GM21576 (cell line): ENCODE measurements at regions not wholly inside any gene's neighbourhood (a gene's known extent, or its start where the extent isn't known, plus 50 kb on each side); places are given as distances from the start of the nearest gene placed in this dataset.
"Not testable (repeated sequence)": the region's sequence is repeated elsewhere in the genome, so short reads cannot be mapped to it uniquely, and the experiment has no call there.

Source experiments
- ATAC-seq: cut with Tn5 transposase; IDR thresholded peaks from one replicate; pipeline ENCODE4 v1.9.1; 2021; ENCODE audit warnings: mild to moderate bottlenecking, moderate library complexity; ENCODE audit not compliant: unreplicated experiment

DNA sequence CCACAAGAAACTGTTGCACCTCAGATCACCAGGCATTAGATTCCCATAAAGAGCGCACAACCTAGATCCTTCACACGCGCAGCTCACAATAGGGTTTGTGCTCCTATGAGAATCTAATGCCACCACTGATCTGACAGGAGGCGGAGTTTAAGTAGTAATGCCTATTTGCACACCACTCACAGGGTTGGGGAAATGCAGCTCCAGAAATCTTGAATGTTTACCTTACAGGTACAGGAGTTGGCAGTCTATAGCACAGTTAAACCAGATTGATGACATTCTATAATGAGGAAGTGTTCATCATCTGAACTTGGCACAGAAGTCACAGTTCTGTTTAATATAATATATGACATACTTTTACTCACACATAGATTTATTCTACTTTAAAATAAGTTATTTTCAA is 732.2 kb upstream of the ZNF608 start:
- ATAC-seq: no peak

DNA sequence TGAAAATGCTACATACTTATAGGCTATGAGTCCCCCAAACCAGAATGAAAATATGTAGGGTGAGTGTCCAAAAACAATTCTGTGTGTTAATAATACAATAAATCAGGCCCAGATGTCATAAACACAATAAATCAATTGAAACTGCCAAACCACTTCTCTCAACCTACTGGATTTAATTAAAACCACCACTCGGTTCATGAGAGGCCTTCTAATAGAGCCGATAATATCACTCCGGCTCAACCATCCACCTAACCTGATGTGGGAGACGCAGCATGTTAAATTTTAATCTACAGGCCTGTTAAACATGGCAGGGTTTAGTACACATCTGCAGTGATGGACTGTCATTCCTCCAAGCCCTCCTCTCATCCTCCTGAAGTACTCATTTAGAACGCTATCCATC is 734.5 kb upstream of the ZNF608 start:
- ATAC-seq: no peak

DNA sequence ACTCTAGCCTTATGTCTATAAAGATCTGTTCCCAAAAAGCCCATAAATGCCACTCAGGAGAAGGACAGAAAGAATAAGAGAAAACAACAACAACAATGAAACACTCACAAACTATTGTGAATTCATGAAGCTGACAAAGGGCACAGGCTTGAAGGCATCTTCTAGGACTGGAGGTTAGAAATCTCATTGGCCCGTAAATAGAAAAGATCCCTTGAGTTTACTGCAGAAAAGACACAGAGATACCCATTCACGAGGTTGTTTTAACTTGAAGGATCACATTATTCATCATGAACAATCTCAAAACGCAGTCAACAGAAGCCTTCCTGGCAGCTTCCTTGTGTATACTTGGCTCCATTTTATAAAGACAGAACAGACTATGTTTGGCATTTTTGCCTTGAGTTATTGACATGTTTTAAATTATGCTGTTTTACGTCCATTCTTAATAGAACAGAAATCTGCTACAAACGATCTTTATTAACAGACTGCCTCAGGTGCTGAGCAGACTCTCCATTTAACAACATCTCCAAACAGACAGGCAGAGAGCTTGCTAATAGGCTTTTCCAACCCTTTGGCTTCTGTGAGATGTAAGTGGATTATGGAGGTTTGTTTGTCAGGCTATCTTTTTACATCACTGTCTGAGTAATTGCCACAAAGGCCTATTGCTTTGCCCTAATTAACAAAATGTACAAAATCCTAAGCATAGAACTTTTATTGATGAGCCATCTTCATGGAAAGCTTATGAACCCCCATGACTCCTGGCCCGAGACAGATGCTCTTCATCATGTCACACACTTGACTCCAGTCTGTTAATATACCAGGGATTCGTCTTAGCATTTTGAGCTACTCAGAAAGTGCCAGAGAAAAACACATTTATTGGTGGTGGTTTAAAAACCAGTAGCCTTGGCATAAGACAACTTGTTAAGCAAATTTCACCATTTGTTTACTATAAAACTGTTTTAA is 735.3 kb upstream of the ZNF608 start:
- ATAC-seq: no peak

DNA sequence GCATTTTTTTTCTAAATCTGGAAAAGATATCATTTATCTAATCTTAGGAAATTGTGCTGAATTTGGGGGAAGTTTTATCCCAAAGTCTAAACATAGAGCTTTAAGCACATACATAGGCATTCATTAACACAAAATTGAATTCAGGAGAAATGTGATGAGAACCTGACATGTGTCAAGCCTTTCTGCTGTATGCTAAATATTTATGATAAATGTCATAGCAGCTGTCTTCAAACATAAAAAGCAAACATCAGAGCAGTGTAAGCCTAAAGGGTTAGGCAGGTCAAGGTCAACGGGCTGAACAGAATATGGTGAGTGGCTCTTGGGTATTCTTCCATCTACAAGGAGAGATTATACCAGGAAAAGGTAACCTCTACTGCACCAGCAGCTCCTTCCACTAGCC is 737.2 kb upstream of the ZNF608 start:
- ATAC-seq: no peak

DNA sequence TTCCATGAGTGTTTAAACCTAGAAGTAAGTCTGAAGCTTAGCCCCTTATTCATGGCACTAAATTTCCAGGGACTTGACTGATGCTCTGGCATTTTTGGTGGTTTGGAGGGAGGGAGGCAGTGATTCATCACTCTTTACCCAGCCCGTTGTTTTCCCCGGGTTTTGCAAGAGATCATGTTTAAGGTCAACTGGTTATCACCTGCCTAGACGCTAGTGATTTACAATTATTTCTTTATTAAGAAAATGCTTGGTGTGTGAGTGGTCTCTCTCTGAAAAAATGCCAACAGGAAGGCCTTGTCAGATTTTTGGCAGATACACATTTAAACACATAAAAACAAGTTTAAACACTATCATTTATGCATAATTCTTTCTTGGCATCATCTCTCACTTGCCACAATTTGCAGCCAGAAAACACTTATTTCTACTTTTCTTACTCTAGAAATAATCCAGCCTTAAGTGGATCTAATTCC is 737.9 kb upstream of the ZNF608 start:
- ATAC-seq: no peak

DNA sequence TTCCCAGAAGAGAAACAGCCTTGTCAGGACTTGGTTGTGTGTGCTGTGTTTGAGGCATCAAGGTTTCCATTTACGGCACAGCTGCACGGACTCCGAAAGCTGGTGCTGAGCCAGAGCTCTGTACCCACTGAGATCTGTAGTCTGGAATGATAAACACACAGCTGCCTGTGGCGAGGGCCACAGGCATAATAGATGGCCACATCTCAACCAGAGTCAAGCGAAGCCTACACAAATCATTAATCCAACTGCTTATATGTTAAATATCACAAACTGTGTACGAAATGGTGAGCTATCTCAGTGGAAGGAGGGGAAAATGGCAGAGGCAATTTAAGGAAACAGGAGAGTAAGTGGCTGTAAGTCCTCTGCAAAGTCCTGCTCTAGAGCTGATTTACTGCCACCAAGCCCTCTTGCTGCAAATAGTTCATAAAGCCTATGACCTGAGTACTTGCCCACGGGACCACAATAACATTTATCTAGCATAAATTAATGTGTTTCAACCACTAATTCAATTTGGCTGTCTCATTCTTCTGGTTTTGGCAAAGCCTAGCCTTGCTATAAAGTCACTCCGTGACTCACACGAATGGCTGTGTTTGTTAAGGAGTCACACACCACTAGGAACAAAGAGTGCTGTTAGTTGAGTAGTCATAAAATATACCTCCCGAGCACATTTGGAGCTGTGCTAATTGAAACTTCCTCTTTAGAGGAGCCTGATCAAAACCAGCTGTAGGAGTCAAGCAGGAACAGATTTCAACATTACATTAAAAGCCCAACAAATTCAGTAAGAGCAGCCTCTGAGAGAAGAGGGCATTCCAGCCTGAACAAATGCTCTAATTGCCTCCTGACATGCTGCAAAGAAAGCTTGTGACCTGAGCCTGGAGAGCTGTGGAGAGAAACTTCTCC is 738.6 kb upstream of the ZNF608 start:
- ATAC-seq: no peak

DNA sequence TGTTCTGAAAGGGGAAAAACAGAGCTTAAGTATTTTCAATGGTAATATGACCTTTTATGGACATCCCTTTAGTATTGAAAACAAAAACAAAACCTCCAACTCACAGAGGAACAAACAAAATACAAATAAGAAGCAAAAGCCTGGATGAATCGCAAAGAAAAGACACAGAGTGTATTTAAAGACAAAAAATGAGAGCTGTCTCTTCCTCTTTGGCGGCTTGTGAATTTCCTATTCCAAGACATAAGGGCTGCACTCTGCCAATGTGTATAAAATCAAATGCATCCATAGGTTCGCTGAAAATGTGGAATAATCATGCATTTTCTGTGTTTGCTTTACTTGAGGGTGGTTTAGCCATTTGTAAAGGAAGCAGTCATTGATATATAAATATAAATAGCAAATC is 739.3 kb upstream of the ZNF608 start:
- ATAC-seq: no peak

DNA sequence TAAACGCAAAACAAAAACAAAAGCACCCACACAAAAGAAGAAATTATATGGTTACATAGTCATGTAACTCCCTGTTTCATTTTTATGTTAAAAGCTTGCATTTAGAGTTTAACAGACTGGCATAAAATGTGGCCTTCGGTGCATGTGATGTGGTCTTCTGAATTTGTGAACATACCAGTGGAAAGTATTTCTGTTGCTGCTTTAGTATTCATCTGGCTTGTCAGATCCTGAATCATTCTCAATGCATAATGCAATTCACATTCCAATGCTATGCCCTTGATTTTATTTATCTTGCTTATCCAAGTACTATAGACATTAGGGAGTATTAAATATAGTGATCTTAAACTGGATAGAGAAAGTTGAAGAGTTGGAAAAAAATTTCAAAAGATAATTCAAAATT is 740.2 kb upstream of the ZNF608 start:
- no peak for ATAC-seq

DNA sequence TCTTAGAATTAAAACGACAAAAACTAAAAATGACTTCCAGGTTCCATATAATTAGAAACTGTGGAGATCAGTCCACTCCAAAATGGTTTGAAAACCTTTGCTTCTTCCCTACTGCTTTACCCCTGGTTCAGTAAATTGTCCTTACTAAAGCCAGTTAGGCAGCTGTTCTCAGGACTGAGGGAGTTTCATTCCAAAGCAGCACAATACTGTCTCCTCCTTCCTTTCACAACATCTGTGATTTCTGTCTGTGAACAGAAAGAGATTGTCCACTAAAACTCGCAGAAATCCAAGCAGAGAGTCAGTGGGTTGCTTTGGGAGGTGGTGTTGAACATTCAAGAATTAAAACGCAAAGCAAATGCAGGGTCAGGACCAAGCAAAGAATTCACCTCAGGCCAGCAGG is 740.8 kb upstream of the ZNF608 start:
- no peak for ATAC-seq

DNA sequence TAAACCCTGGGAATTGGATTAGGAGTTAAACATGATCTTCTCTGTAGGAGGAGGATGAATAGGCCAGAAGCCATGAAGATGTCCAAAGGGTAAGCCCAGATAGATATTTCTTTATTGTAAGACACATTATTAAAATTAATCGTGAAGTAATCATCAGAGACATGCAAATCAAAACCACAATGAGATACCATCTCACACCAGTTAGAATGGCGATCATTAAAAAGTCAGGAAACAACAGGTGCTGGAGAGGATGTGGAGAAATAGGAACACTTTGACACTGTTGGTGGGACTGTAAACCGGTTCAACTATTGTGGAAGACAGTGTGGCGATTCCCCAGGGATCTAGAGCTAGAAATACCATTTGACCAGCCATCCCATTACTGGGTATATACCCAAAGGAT is 741.2 kb upstream of the ZNF608 start:
- not testable (repeated sequence) for ATAC-seq

DNA sequence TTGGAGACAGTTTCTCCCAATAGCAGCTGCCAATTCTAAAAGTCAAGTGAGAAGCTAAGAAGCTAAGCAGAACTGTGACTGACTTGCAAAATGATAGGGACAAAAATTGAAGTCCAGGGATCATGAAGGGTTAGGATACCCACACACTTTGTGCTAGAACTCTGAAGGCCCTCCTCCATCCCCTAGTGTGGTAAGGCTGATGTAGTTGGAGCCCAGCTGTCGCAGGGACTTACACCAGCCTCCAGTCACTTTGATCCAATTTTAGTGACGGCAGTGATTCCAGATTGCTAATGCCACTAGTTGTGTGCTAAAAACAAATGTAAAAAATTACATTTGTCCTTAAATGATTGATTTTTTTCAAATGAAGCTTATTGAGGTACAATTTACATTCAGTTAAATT is 742.7 kb upstream of the ZNF608 start:
- no peak for ATAC-seq

DNA sequence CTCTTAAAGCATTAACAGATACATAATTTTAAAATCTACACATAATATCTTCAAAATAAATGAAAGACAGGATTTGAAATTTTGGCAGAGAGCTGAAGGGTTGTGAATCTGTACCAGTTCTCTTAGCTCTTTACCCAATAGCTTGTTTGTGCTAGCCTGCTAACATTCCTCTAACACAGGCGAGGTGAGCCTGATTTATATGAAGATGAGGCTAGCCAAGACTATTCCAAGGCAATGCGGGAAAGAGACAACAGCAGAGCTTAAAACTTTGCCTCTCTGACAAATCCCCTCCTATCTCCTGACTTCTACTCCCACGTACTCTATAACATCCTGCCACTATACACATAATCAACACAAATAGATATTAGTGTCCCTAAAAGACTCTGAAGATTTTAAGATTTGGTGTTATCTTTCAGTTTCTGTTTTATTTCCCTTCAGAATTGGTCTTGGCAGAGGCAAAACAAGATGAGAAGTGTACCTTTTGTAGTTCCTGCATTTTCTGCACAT is 745.6 kb upstream of the ZNF608 start:
- no peak for ATAC-seq

DNA sequence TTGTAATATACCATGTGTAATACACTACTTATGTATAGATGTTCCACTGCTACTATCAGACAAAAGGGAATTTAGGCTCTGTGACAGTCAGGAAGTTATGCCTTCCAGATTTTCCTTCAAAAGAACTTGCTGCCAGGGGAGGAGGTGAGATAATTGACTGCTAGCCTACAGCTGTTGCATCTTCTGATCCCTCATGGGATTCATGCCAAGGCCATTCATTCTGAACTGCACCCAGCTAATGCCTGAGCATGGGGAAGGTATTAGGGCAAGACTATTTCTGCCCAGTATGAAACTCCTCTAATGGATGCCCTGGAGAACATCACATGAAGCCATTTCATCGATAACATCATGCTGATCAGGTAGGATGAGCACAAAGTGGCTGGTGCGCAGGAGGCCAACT is 746.5 kb upstream of the ZNF608 start:
- ATAC-seq: no peak

DNA sequence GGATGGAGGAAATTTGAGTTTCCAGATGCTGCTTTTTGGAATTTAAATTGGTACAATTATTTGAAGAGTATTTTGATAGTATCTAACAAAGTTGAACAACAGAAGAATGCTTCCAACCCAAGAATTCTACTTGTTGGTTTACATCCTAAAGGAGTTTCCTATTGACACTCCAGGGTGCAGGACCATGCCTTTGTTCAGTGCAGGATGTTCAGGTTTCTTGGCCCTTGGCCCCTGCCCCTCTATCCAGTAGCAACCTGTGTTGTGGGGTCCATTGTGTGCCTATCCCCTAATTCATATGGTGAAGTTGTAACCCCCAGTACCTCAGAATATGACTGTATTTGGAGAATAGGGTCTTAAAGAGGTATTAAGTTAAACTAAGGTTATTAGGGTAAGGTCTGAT is 750.0 kb upstream of the ZNF608 start:
- no peak for ATAC-seq

DNA sequence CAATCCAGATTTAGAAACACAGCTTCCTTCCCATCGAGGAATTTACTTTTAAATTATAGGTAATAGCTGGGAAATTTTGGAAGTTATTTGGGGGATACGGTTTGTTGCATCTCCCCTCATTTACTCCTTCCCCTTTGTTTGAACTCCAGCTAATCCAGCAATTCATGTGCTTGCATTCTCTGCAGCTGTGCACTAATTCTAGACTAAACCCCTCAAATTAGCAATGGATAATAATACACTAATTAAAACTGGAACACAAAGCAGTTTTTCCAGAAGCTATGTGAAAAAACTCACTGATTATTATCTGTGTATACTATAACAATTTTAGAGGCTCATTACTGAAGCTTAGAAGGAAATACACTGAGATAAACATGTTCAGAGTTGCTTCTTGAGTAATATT is 751.2 kb upstream of the ZNF608 start:
- no peak for ATAC-seq

DNA sequence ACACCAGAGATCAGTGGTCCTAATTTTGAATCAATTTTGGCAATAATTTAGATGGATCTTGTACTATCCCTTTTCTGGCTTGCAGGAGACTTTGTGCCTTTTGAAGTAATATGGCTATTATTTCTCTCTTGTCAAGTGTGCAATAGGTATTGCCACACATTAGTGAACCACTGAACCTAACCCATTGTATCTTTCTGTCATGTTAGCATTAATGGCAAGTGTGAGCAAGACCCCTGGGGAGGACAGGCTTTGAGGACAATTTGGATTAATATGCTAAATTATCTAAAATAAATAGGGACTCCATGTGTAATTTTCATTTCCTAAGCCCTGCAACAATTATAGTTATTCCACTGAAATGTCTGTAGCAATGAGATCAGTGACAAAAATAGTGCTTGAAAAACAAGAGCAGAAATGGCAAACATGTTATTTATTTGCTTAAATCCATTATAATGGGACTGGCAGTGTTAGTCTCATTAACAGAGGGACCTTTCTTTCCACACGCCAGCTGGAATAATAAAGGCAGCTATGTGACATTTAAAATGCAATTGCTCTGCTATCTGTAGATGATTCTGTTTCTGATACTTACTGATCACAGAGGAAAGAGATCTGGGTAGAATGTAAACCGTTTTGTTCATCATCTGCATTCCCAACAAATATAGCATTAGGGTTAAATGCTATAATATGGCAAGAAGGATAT is 753.3 kb upstream of the ZNF608 start:
- ATAC-seq: no peak

DNA sequence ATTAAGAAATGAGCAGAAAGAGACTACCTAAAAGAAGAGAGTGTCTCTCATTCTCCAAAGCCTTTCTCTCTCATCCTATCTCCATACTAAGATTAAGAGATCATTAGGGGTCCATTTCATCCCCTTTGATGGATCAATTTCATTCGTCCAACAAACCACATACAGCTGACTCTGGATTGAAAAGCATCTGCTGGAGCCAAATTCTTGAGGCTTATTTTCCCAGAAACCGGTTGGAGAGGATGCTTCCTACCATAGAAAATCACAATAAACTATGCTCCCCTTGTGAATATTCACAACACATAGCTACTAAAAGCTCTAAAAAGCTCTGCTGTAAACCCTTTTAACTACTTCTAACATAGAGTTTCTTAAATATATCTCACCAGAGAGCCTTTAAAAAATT is 755.0 kb upstream of the ZNF608 start:
- ATAC-seq: no peak

DNA sequence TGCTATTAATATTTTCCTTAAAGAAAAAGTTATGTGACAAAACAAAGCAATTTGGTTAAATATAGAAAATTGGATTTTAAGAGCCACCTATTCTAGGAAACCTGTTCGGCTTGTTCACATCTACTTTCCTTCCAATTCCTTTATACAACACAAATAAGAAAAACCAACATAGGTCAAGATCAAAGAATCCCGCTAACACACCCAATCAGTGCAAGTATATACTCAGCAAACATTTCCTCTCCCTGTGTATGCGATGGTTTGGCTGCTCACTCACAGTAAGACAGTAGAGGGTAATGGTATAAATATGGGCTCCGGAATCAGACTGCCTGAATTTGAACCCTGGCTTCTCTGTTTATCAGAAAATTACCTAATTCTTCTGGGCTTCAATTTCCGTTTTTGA is 757.5 kb upstream of the ZNF608 start:
- ATAC-seq: no peak

DNA sequence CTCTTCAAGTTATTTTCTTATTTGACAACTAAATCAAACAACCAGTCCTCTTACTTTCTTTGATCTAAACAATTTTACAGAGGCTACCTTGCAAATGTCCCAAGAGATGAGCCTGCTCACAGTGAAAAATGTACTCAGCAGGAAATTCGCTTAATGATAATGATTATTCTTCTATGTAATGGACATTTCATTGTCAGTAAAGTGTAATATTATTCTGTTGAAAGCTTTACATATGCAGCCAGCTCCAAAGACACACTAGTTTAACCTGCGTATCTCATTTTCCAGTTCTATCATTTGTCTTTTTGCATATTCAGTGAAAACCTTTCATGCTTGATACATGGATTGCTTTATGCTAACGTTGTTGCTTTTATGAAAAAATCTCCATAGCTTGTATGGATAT is 758.7 kb upstream of the ZNF608 start:
- ATAC-seq: no peak

DNA sequence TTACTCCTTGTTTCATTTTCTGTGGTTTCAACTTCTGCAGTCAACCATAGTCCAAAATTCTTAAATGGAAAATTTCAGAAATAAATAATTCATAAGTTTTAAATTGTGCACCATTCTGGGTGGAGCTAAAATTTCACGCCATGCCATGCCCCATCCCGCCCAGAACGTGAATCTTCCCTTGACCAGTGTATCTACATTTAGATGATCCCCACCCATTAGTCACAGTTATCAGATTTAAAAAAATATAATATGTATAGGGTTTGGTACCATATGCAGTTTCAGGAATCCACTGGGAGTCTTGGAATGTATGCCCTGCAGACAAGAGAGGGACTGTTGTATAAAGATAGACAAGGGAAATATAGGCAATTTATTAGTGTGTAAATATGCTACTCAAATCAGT is 759.7 kb upstream of the ZNF608 start:
- no peak for ATAC-seq

DNA sequence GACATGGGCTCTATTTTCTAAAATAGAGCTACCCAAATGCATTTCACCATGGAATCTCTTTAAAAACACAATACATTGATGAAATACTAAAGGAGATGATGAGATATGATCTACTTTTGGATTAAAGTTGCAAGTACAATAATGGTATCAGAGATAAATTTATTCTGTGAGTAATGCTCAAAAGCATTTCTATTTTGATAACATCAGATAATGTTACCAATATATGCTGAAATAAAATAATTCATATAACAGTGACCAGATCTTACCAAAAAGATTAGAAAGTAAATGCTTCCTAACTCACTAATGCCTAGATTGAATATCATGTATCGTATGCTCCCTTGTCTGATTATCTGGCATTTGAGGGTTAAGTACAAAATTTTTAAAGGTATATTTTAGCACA is 761.8 kb upstream of the ZNF608 start:
- ATAC-seq: no peak
